Left ventricle myocardium inferior (tissue), 1 donor: ENCODE measurements at regions not wholly inside any gene's neighbourhood (a gene's known extent, or its start where the extent isn't known, plus 50 kb on each side); places are given as distances from the start of the nearest gene placed in this dataset.

Source experiments
- DNase-seq: peaks from one replicate; pipeline ENCODE4 v3.0.0-alpha.2; 2020
- H3K27ac ChIP-seq: fragments of 200-600 bp; replicated peaks from 2 replicates; pipeline ENCODE4 v1.8.0; 2021
- H3K27me3 ChIP-seq: fragments of 200-600 bp; 2 replicates; pipeline ENCODE4 v1.8.0; 2021; ENCODE audit warnings: low read depth
- H3K36me3 ChIP-seq: fragments of 200-600 bp; 2 replicates; pipeline ENCODE4 v1.8.0; 2021
- H3K4me1 ChIP-seq: fragments of 200-600 bp; 2 replicates; pipeline ENCODE4 v1.8.0; 2021
- H3K4me3 ChIP-seq: fragments of 200-600 bp; 2 replicates; pipeline ENCODE4 v1.8.0; 2021; ENCODE audit warnings: mild to moderate bottlenecking, moderate library complexity
- H3K9me3 ChIP-seq: fragments of 200-600 bp; replicated peaks from 2 replicates; pipeline ENCODE4 v1.8.0; 2021
- CTCF ChIP-seq: fragments of 200-600 bp; IDR thresholded peaks from 2 replicates; pipeline ENCODE4 v1.8.0; 2021; ENCODE audit warnings: antibody characterized with exemption, mild to moderate bottlenecking, borderline replicate concordance
- intact Hi-C: fragments of 100-400 bp; cut with micrococcal nuclease; formaldehyde crosslinking; loops from one replicate; pipeline ENCODE4 v1.11.0; 2022
- donor health status: DM: no; HTN: yes; CAD: no; lungs with severe emphysema.

GRCh38 chr1:219523411-219523810 is 89.5 kb downstream of the ZC3H11B start:
- TF ChIP-seq CTCF = no peak
- intact Hi-C loops = no loop called here

GRCh38 chr1:219521325-219521724 is 91.6 kb downstream of the ZC3H11B start:
- DNase-seq = no peak
- Histone ChIP-seq H3K27me3 (no peaks in the 10 kb centered on the region), H3K4me1 (no peaks in the 10 kb centered on the region), H3K36me3 (no peaks in the 10 kb centered on the region), H3K9me3 (no peaks in the 10 kb centered on the region), H3K4me3 (no peak overlapping the region), H3K27ac (no peak overlapping the region)
- no peak for TF ChIP-seq CTCF
- intact Hi-C loops = no loop called here

More at GRCh38 chr1:219523411-219523810, 89.5 kb downstream of the ZC3H11B start:
- no peak for DNase-seq
- no peaks in the 10 kb centered on the region for H3K27me3 ChIP-seq
- no peaks in the 10 kb centered on the region for H3K9me3 ChIP-seq
- H3K27ac ChIP-seq = no peak overlapping the region
- H3K36me3 ChIP-seq = no peaks in the 10 kb centered on the region
- no peak overlapping the region for H3K4me3 ChIP-seq
- H3K4me1 ChIP-seq = no peaks in the 10 kb centered on the region

GRCh38 chr1:219520241-219520640 is 92.7 kb downstream of the ZC3H11B start:
- Histone ChIP-seq H3K4me3 (no peak overlapping the region), H3K27me3 (no peaks in the 10 kb centered on the region), H3K27ac (no peak overlapping the region), H3K4me1 (no peaks in the 10 kb centered on the region), H3K36me3 (no peaks in the 10 kb centered on the region), H3K9me3 (no peaks in the 10 kb centered on the region)
- no peak for DNase-seq
- intact Hi-C loops = no loop called here
- TF ChIP-seq CTCF = no peak

- TF ChIP-seq CTCF = no peak
- DNase-seq = no peak
- Histone ChIP-seq H3K27ac (no peak overlapping the region), H3K4me1 (no peaks in the 10 kb centered on the region), H3K9me3 (no peaks in the 10 kb centered on the region), H3K27me3 (no peaks in the 10 kb centered on the region), H3K36me3 (no peaks in the 10 kb centered on the region), H3K4me3 (no peak overlapping the region)
- intact Hi-C loops = no loop called here
These were observed 94.0 kb downstream of the ZC3H11B start for GRCh38 chr1:219518907-219519248.

- DNase-seq = no peak
- Histone ChIP-seq H3K4me1 (no peaks in the 10 kb centered on the region), H3K4me3 (no peak overlapping the region), H3K27me3 (no peaks in the 10 kb centered on the region), H3K9me3 (peaks cover under 1% of the 10 kb centered on the region), H3K36me3 (no peaks in the 10 kb centered on the region), H3K27ac (no peak overlapping the region)
- no peak for TF ChIP-seq CTCF
- intact Hi-C loops = no loop called here
These were observed 94.6 kb downstream of the ZC3H11B start for GRCh38 chr1:219518168-219518906.
